Left colon (tissue), 2 donors: ENCODE measurements at regions not wholly inside any gene's neighbourhood (a gene's known extent, or its start where the extent isn't known, plus 50 kb on each side); places are given as distances from the start of the nearest gene placed in this dataset.
A peak's percentile ranks its signal among the peaks of the same experiment; 100 is the strongest.
"Not testable (repeated sequence)": the region's sequence is repeated elsewhere in the genome, so short reads cannot be mapped to it uniquely, and the experiment has no call there.

ENCODE experiments used
- ATAC-seq: fragments of 200-7000 bp; cut with Tn5 transposase; one replicate; pipeline ENCODE4 v1.9.1; 2020; ENCODE audit warnings: mild to moderate bottlenecking, moderate library complexity
- DNase-seq, 2 donors: peaks; one replicate each; pipeline ENCODE4 v3.0.0-alpha.2; 2020
- intact Hi-C, 2 donors: fragments of 100-400 bp; cut with DNase I in 1 of 2; cut with micrococcal nuclease in 1 of 2; formaldehyde crosslinking; loops; one replicate each; pipeline versions ENCODE4 v1.11.2 to v1.14.0; 2022; cut with DNase I, micrococcal nuclease
- donor health status: DM: no; HTN: no; CAD: no.
- donor health status: DM: yes; HTN: yes; CAD: no.

DNA sequence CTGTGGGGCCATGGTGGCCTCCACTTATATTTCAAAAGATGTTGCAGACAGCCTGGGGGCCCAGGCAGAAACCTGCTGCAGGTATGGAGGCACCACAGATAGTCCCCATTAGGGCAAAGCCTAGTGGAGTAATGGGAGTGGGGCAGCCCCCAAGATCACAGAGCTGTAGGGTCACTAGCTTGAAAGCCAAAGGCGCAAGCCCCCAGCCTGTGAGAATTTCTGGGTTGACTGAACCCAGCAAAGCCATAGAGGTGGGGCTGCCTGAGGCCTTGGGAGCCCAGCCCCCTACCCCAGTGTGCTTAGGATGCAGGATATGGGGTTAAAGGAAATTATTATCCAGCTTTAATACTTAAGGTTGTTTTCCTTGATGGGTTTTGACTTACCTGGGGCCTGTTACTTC, 165.3 kb upstream of the FBN2 start:
- intact Hi-C loops, result no loop called here
- DNase-seq (no peak), ATAC-seq (no peak)

DNA sequence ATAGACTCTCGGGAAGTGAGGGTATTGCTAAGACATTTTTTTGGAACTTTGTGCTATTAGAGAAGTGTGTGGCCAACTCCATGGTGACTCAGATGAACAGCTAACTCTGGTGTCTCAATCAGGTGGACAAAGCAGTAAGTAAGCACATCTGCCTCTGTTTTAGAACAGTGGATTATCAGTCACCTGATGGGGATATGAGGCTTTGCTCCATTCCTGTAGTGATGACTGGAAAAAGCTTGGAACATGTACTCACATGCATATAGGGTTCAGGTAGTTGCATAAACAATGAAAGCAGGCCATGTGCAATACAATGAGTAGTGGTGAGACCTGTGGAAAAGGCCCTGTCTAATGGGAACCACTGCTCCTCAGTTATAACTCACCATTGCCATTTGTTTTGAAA, 168.2 kb upstream of the FBN2 start:
- DNase-seq, result no peak
- no peak for ATAC-seq
- intact Hi-C loops, result no loop called here

DNA sequence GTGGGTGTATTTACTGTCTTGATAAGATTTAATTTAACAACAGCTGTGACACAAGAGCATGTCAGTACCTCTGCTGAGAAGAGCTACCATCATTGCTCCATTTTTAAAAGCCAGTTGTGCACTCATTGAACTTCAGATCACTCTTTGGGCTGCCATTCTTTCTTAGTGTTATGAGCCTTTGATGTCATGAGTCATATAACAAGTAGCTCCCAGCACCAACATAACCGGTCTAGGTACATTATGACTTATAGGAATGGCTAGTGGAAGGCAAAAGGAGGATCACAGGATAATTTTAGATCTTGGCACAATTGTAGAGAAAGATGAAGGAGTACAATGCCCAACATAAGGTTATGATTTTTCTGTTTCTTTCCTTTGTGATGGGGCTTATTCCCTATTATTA, 170.8 kb upstream of the FBN2 start:
- intact Hi-C loops, result no loop called here
- ATAC-seq (no peak), DNase-seq (no peak)

DNA sequence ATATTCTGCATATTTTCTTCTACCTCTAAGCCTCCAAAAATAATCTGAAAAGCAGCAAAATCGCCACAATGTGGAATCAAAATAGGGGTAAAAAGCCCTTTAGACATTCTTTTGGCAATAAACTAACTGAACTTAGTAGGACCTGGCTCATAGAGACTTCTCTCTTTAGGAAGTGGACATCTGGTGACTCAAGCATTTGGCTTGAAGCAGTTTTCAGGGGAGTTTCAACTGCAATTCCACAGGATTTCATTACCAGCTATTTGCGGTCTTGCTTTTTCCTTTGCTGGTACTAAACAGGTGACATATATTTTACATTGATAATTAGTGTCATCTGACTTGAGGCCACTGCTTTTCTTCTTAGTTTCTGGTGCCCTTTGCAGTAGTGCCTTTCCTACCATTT, 173.2 kb upstream of the FBN2 start:
- ATAC-seq (no peak), DNase-seq (no peak)
- intact Hi-C loops, result no loop called here

DNA sequence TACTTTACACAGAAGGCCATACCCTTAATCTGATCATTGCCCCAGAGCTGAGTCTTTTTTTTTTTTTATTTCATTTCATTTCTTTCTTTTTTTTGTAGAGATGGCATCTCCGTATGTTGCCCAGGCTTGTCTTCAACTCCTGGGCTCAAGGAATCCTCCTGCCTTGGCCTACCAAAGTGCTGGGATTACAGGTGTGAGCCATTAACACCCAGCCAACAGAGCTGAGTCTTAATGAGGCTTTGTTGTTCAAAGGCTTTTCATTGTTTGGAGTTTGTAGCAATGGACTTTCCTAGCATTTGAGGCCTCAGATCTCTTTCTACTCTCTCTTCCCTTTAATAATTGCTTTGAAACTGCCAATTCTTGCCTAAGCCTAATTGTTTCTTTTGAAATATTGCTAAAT, 176.5 kb upstream of the FBN2 start:
- intact Hi-C loops, result no loop called here
- ATAC-seq (no peak), DNase-seq (no peak)

DNA sequence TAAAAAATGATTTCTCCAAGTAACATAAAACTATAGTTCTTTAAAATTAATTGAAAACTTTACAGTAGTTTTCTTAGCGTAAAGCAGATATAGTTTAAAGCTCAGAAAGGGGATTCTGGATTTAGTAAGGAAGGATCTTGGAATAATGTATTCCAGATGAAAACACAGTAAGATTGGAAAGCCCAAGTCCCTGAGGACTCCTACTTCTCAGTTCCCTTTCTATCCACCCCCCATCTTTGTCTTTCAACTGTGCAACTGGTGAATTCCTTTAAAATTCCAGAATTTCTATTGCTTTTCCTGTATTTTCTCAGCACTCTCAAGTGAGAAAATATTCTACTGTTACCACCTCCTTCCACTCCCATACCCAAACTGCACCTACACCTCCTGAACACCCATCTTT, 184.5 kb upstream of the FBN2 start:
- intact Hi-C loops, result no loop called here
- DNase-seq, result no peak

DNA sequence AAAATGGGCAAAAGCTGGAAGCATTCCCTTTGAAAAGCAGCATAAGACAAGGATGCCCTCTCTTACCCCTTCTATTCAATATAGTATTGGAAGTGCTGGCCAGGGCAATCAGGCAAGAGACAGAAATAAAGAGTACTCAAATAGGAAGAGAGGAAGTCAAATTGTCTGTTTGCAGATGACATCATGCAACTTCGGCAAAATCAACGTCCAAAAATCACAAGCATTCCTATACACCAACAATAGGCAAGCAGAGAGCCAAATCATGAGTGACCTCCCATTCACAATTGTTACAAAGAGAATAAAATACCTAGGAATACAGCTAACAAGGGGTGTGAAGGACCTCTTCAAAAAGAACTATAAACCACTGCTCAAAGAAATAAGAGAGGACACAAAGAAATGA, 192.0 kb upstream of the FBN2 start:
- intact Hi-C loops, ATAC-seq, DNase-seq: not testable (repeated sequence)

More for the DNA sequence above, 184.5 kb upstream of the FBN2 start:
- no peak for ATAC-seq

DNA sequence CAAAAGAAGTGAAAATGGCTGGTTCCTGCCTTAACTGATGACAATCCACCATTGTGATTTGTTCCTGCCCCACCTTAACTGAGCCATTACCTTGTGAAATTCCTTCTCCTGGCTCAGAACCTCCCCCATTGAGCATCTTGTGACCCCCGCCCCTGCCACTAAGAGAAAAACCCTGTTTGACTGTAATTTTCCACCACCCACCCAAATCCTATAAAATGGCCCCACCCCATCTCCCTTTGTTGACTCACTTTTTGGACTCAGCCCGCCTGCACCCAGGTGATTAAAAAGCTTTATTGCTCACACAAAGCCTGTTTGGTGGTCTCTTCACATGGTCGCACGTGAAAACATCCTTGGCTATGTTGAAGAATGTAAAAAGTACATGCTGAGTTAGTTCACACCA, 197.6 kb upstream of the FBN2 start:
- ATAC-seq, intact Hi-C loops, DNase-seq: not testable (repeated sequence)

DNA sequence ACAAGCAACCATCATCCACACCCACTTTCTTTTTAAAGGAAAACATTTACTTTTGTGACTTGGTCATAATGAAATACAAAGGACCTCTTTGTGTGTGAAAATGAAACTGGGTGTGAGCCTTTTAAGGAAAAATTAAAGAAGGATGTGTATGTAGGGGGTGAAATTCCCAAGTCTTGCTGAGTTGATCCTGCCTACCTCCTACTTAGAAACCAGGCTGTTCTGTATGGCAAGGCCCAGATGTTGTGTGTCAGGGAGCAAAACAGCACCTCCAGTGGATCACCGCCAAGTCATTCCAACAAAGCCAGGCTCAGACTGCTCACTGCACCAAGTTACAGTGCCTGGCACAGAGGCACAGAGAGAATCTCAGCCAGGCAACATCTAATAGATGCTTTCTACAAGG, 198.5 kb upstream of the FBN2 start:
- peak; percentile 70 for ATAC-seq
- DNase-seq, result peak in 1 of 2 donors; percentile 7
- intact Hi-C loops, result no loop called here

DNA sequence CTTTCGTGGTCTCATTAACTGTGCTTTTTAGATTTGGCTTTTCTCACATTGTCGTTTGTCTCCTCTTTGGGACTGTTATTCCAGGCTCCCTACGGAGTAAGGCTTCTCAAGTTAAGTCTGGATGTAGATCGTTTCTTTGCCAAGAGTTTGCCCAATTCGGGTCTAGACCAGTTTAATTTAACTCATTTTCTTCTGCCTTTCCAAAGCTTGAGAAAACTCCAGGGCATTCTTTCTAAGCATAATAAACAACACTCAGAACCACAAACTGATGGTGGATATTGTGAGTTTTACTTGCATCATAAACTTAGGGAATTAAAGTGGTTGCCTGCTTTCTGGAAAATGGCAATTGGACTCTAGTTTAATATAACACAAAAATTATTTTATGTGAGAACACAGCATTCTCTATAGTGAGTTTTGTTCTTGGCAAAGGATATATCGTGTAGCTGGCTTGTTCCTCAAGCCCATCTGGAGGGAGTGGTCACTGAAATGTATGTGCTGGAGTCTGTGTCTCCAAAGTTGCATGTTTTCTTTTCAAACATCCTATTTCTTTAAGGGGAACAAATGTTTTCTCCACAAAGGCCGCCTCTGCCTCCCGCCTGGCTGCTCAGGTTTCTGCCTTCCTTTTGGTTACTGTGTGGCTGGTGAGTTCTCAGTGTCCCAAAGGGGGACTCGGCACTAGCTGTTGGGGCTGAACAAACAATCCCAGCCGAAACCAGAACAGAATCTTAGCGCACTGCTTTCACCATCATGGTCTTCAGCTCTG, 211.3 kb upstream of the FBN2 start:
- ATAC-seq (no peak), DNase-seq (no peak)
- intact Hi-C loops, result no loop called here

DNA sequence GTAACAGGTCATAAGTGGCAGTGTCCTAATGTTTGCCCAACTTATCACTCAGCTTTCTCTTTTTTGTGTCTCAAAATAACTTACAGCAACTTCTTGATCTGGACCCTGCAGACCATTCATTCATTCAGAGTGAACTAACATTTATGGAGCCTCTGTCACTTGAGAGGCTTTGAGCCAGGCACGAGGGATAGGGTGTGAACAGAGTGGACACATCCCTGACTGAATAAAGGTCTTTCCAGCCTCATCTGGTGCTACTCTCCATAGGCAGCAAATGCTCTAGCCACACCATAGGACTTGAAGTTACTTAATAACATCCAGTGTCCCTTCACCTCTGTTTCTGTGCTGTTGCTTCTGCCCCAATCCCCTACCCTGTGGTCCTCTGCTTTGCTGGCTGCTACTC, 212.1 kb upstream of the FBN2 start:
- no peak for ATAC-seq
- no peak for DNase-seq
- intact Hi-C loops, result no loop called here

DNA sequence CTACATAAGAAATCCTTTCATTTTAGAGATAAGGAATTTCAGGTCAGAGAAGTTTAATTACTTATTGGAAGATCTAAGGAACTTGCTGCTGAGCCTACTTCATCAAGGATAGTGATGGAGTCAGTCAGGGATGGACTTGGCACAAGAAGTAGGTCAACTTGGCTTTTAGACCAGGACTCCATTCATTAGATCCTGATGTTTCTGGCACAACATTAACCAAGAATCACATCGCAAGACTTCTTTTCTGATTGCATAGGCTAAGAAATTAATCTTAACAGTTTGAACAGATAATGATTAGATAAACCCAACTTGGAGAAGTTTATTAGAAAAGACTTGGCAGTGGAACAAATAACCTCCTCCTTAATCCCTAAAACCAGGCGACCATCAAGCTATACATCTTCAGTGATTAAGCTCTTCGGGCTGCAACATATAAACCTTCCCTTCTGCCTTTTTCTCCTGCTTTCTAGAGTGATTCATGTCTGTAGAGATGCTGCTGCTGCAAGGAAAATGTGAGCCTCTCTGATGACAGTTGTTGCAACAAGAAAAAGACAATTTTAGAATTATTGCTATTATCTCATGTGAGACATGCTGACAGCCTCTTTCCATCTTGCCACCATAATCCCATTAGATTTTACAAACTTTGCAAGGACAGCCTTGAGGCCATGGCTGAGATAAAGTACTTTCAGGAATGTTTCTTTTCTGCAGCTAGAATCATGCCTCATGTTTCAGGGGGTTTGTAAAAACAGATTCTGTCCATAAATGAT, 207.9 kb upstream of the SLC27A6 start:
- intact Hi-C loops, result no loop called here
- no peak for ATAC-seq

DNA sequence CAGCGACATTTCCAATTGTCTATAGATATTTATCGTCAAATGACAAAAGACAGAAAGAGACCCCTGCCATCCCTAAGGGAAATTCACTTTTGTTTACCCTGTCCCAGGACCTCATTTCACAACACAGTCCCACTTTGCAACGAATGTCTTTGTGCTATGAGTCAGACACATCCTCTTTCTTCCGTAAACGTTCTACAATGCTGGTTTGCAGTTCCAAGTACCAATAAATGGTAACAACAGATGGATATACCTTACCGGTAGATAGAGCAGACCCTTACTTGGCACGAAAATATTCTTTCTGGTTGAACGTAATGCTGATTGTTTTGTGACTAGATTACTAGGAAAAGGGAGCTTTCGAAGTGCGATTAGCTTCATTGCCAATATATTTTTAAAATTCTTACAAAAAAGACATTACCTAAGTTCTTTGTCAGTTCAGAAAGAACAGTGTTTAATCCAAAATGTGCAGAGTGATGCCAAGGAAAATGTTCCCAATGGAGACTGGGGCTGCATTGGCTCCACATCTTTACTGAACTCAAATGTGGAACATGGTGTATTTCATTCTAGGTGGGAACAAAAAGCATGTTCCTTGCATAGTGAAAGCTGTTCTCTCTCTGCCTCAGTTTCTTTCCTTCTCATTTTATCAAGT, 202.5 kb upstream of the SLC27A6 start:
- DNase-seq (no peak), ATAC-seq (no peak)
- intact Hi-C loops, result no loop called here

More for the DNA sequence above, 207.9 kb upstream of the SLC27A6 start:
- no peak for DNase-seq

DNA sequence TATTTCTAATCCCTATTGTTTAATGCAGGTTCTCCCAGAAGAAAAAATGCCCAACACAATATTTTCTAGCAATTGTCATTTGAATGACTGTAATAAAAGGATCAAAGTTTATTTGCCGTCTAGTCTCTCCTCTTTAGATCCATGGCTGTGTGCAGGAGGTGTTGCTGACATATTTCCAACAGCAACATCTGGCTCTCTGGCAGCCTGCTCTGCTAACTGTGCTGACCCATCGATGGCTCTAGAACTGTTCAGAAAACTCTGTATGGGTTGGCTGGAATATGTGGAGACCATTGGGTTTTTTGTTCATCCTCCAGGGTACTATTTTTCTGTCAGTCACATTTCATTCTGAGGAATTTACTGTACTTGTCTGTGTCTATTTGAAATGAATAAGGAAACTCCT, 202.0 kb upstream of the SLC27A6 start:
- intact Hi-C loops, result no loop called here
- ATAC-seq (no peak), DNase-seq (no peak)

DNA sequence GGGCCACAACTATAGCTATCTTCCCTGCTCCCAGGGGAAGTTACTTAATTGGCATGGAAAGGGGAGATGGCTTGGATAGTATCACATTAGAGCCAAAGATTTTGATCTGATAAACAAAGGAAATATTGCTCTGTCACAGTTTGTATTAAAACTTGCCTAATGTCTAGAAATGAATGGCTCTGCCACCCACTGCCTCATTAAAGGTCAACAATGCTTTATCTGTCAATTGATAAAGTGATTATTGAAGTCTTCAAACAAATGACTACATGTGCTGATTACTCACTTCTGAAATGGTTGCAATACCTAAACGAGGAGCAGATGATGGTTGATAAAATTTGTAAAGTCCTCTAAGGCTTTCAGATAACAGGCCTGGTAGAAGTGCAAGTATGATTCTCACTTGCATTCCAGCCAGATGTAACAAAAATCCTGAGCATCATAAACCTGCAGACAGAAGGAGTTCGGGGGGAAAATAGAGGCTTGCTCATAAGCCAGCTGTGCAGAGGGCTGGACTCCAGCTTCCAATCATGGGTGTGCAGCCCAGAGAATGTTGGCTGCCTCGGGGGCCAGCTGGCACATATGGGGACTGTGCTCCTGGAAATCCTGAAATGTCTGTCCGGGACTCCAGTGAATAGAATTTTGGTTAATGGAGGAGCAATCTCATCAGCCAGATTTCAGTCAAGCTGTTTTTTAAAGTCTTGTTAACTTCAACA, 200.5 kb upstream of the SLC27A6 start:
- DNase-seq (no peak), ATAC-seq (no peak)
- intact Hi-C loops, result no loop called here

DNA sequence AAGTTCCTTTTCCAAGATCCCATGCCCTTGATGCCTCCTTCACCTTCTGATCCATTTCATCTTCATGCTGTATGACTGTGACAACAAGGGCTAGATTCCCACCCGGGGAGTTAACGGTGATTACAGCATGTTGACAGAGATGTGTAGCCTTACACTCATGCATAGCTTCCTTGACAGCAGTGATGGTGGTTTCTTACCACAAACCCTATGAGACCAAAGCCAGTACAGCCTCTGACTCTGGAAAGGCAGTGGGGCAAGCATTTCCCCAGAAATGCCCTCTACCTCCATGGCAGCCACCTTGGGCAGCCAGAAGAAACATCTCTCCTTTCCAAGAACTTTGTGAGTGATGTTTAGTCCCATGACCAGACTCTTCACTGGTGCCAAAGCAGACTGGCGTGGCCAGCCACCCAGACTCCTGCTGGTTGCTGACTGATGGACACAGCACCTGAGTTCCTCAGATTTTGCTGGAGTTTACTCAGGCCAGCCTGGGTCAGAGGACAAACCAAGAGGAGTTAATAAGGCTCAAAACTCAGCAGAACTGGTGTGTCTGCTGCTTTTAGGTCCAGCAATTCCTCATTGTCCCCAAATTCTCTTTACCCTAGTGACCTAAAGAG, 199.7 kb upstream of the SLC27A6 start:
- ATAC-seq (no peak), DNase-seq (no peak)
- intact Hi-C loops, result no loop called here

DNA sequence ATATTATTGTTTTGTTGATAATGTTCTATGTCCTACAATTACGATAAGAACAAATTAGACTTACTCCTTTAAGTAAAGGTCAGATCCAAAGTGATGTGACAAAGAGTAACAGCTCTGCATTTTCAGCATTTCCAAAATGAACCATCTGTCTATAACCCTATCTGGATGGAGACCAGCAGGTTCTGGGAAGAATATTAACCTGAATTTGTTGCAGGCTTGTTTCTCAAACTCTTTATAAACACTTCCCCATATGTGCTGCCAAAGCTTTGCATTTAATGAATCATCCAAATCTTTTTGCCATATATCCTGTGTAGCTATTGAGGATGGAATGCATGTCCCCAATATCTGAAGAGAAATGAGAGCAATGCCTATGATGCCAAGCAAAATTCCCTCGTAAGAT, 198.9 kb upstream of the SLC27A6 start:
- intact Hi-C loops, result no loop called here
- ATAC-seq (no peak), DNase-seq (no peak)

DNA sequence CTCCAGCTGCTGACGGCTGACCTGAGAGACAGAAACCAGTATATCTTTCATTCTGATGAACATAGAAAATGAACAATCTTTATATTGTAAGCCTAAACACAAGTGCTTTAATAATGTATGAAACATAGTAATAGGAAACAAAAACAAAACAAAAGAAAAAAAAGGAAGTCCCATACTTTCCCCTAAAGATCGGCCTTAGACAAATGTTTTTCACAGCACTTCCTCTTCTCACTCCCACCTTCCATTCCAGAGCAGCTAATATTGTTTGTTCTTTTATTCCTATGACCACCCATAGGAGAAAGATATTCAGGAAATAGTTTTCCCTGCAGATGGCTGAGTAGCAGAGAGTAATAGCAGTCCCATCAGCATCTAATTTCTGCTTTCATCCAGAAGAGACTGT, 194.4 kb upstream of the SLC27A6 start:
- no peak for DNase-seq
- no peak for ATAC-seq
- intact Hi-C loops, result no loop called here

DNA sequence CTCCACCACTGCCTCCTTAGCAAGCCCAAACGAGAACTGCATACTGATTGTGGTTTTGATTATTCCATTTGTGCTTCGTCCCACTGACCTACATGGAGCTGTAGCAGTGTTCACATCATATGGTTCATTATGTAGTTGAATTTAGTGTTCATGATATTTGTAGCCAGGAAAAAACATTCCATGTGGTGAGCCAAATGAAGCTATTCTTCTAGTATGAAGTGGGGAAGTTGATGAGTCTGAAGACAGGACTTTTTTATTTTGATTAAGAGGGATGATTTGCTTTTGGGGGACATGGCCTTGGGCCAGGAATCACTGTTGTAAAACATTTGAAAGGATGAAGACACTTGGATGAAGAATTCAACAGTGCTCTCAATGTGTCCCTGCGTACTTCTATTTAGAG, 192.9 kb upstream of the SLC27A6 start:
- intact Hi-C loops, result no loop called here

More for the DNA sequence above, 192.9 kb upstream of the SLC27A6 start:
- DNase-seq (no peak), ATAC-seq (no peak)
